Hepatocyte (in vitro differentiated cells): ENCODE measurements at regions not wholly inside any gene's neighbourhood (a gene's known extent, or its start where the extent isn't known, plus 50 kb on each side); places are given as distances from the start of the nearest gene placed in this dataset.

ENCODE experiments used
- DNase-seq: peaks from one replicate; pipeline ENCODE4 v3.0.0-alpha.2; 2016; ENCODE audit warnings: low spot score
- H2AFZ ChIP-seq: fragments of 200-600 bp; sonication (generic); 2 replicates; pipeline ENCODE4 v1.6.0; 2016; ENCODE audit warnings: antibody characterized with exemption, mild to moderate bottlenecking
- H3K27ac ChIP-seq: fragments of 200-600 bp; sonication (generic); 2 replicates; pipeline ENCODE4 v1.5.1; 2016; ENCODE audit warnings: mild to moderate bottlenecking
- H3K27me3 ChIP-seq: fragments of 200-600 bp; sonication (generic); 2 replicates; pipeline ENCODE4 v1.6.1; 2016
- H3K36me3 ChIP-seq: fragments of 200-600 bp; sonication (generic); replicated peaks from 2 replicates; pipeline ENCODE4 v1.5.1; 2016; ENCODE audit warnings: low read depth; ENCODE audit not compliant: insufficient read depth
- H3K4me1 ChIP-seq: fragments of 200-600 bp; sonication (generic); 2 replicates; pipeline ENCODE4 v1.5.1; 2016; ENCODE audit warnings: mild to moderate bottlenecking, moderate library complexity; ENCODE audit not compliant: insufficient read depth
- H3K4me2 ChIP-seq: fragments of 200-600 bp; sonication (generic); 2 replicates; pipeline ENCODE4 v1.6.0; 2016
- H3K4me3 ChIP-seq: fragments of 200-600 bp; sonication (generic); 2 replicates; pipeline ENCODE4 v1.5.1; 2016; ENCODE audit warnings: mild to moderate bottlenecking
- H3K79me2 ChIP-seq: fragments of 200-600 bp; sonication (generic); 2 replicates; pipeline ENCODE4 v1.6.0; 2017; ENCODE audit warnings: mild to moderate bottlenecking
- H3K9me2 ChIP-seq: fragments of 200-600 bp; sonication (generic); replicated peaks from 2 replicates; pipeline ENCODE4 v1.6.0; 2017; ENCODE audit warnings: mild to moderate bottlenecking; ENCODE audit not compliant: insufficient read depth
- H3K9me3 ChIP-seq: fragments of 200-600 bp; sonication (generic); 2 replicates; pipeline ENCODE4 v1.5.1; 2016; ENCODE audit warnings: low read depth, mild to moderate bottlenecking
- H4K20me1 ChIP-seq: fragments of 200-600 bp; sonication (generic); 2 replicates; pipeline ENCODE4 v1.6.0; 2016; ENCODE audit warnings: mild to moderate bottlenecking; ENCODE audit not compliant: insufficient read depth, poor library complexity, severe bottlenecking
- CTCF ChIP-seq: fragments of 200-600 bp; sonication (generic); IDR thresholded peaks from 2 replicates; pipeline ENCODE4 v1.5.1; 2016; ENCODE audit warnings: antibody characterized with exemption, mild to moderate bottlenecking; ENCODE audit not compliant: poor library complexity
- EZH2 ChIP-seq: fragments of 200-600 bp; sonication (generic); IDR thresholded peaks from 2 replicates; pipeline ENCODE4 v1.6.1; 2016; ENCODE audit warnings: antibody characterized with exemption, mild to moderate bottlenecking, borderline replicate concordance
- EZH2phosphoT487 ChIP-seq: fragments of 200-600 bp; sonication (generic); IDR thresholded peaks from one replicate; pipeline ENCODE4 v1.6.1; 2018; ENCODE audit warnings: antibody characterized with exemption, mild to moderate bottlenecking, low read depth, moderate library complexity; ENCODE audit not compliant: unreplicated experiment, severe bottlenecking
- WGBS: methylation state at CpG from one replicate; pipeline ENCODE4 v1.1.6; 2016; ENCODE audit warnings: low lambda C conversion rate; ENCODE audit errors: missing lambda C conversion rate; 5-methylcytosine and 5-hydroxymethylcytosine counted together

DNA sequence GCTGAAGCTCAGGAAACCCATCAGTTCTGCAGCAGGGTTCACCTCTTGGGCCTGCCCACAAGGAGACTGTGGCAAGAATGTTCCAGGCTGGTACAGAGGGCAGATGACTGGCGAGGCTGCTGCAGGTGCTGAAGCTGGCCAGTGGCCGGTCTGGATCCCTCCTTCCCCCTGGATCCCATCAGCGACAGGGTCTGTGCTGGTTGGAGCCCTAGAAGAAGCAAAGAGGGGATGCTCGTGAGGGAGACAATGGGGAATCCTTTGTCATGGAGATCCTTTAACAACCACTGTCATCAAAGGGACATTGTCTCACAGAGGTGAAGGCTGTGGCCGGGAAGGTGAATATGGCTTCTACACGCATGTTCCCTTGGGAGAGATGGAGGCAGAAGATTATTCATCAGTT lies 211.4 kb upstream of the TMEM132C start:
- no peak for DNase-seq
- Histone ChIP-seq H3K27ac (no peak overlapping the region), H2AFZ (no peak overlapping the region), H3K4me2 (no peak overlapping the region), H3K4me1 (no peaks in the 10 kb centered on the region), H3K9me3 (no peaks in the 10 kb centered on the region), H3K79me2 (no peaks in the 10 kb centered on the region), H4K20me1 (no peaks in the 10 kb centered on the region), H3K4me3 (no peak overlapping the region), H3K9me2 (no peaks in the 10 kb centered on the region), H3K36me3 (no peaks in the 10 kb centered on the region), H3K27me3 (no peaks in the 10 kb centered on the region)
- 73% methylated on average over 6 of the region's 6 CpGs for WGBS
- TF ChIP-seq EZH2 (no peak), CTCF (no peak), EZH2phosphoT487 (no peak)

DNA sequence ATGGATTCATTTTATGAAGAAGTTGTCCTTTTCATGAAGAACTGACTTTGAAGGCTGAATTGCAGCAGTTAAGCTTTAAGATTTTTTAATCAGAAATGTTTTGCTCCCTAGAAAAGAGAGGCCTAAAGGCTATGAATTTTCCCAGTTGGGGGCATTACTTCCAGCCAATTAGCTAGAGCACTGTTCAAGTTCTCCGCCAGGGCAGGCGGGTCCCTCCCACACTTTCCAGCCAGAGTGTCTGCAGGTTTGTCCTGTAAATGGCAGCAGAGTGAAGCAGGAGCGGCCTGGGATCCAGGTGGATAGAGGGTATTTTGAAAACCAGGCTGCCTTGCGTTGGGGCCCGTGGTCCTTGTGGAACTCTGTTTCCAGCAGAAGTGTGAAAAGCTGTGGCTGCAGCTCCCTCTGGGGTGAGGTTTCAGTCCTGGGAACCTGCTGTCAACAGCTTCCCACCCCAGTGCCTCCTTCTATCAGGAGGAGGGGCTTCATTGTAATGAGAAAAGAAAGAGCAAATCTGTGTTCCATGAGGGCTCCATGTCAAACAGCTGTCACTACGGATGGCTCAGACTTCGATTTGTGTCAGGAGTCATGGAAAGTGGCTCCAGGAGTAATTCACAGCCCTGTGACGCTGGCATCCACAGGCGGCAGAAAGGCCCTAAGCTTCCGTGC lies 210.7 kb upstream of the TMEM132C start:
- Histone ChIP-seq H4K20me1 (no peaks in the 10 kb centered on the region), H3K27ac (no peak overlapping the region), H3K4me1 (no peaks in the 10 kb centered on the region), H3K4me2 (no peak overlapping the region), H2AFZ (no peak overlapping the region), H3K9me3 (no peaks in the 10 kb centered on the region), H3K36me3 (no peaks in the 10 kb centered on the region), H3K4me3 (no peak overlapping the region), H3K27me3 (no peaks in the 10 kb centered on the region), H3K79me2 (no peaks in the 10 kb centered on the region), H3K9me2 (no peaks in the 10 kb centered on the region)
- no peak for DNase-seq
- TF ChIP-seq EZH2phosphoT487 (no peak), CTCF (no peak), EZH2 (no peak)
- 55% methylated on average over 10 of the region's 10 CpGs for WGBS

DNA sequence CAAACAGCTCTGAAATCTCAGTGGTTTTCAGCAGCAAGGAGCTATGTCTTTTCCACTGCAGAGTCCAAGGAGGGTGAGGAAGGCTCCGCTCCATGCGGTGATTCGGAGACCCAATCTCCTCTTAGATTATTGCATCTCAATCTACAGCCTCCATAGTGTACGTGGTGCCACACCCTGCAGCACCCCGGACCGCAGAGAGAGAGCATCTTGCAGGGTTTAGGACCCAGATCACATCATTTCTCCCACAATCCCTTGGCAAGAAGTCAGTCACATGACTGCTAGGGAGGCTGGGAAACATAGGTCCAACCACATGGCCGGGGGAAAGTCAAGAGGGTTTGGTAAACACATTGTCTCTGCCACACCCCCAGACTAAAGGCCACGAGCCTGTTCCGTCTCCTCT lies 209.4 kb upstream of the TMEM132C start:
- no peaks in the 10 kb centered on the region for H3K27me3 ChIP-seq

More for the DNA sequence above, 209.4 kb upstream of the TMEM132C start:
- WGBS: 98% methylated on average over 9 of the region's 9 CpGs
- Histone ChIP-seq H3K9me3 (no peaks in the 10 kb centered on the region), H4K20me1 (no peaks in the 10 kb centered on the region), H3K79me2 (no peaks in the 10 kb centered on the region), H3K36me3 (no peaks in the 10 kb centered on the region), H3K4me1 (no peaks in the 10 kb centered on the region), H3K9me2 (no peaks in the 10 kb centered on the region), H3K4me3 (no peak overlapping the region), H3K27ac (no peak overlapping the region), H3K4me2 (no peak overlapping the region), H2AFZ (no peak overlapping the region)
- no peak for DNase-seq
- TF ChIP-seq EZH2 (no peak), EZH2phosphoT487 (no peak), CTCF (no peak)
